ENCODE measurements at regions not wholly inside any gene's neighbourhood (a gene's known extent, or its start where the extent isn't known, plus 50 kb on each side); places are given as distances from the start of the nearest gene placed in this dataset.

- TF ChIP-seq EZH2 (optimal IDR thresholded peaks at IDR 0.05; ENCODE audit: low read depth, low read length) (no peak), CTCF (IDR thresholded peaks at IDR 0.05; ENCODE audit: low read length) (no peak)
Measured at GRCh38 chr5:2538169-2538568, 213.3 kb downstream of the IRX2 start.
